SU-DHL-6 (cell line): ENCODE measurements at regions not wholly inside any gene's neighbourhood (a gene's known extent, or its start where the extent isn't known, plus 50 kb on each side); places are given as distances from the start of the nearest gene placed in this dataset.
"Not testable (repeated sequence)": the region's sequence is repeated elsewhere in the genome, so short reads cannot be mapped to it uniquely, and the experiment has no call there.

Source experiments
- H2AFZ ChIP-seq: fragments of 200-600 bp; sonication (generic); 2 replicates; pipeline ENCODE4 v1.6.1; 2014; ENCODE audit warnings: low read depth, mild to moderate bottlenecking, moderate library complexity, mixed read lengths, antibody characterized with exemption, low read length; ENCODE audit not compliant: severe bottlenecking
- H3F3A ChIP-seq: fragments of 200-600 bp; shearing (Covaris generic); 2 replicates; pipeline ENCODE4 v1.6.0; 2016; ENCODE audit warnings: antibody characterized with exemption, mild to moderate bottlenecking; ENCODE audit not compliant: insufficient read depth
- H3K27ac ChIP-seq: fragments of 200-600 bp; sonication (generic); 2 replicates; pipeline ENCODE4 v1.5.1; 2016; ENCODE audit warnings: low read depth, mild to moderate bottlenecking, low read length, moderate library complexity, mixed read lengths
- H3K27me3 ChIP-seq: fragments of 200-600 bp; sonication (generic), shearing (Covaris generic); 2 replicates; pipeline ENCODE4 v1.6.0; 2014; ENCODE audit warnings: mild to moderate bottlenecking, low read length
- H3K36me3 ChIP-seq: fragments of 200-600 bp; sonication (generic); 2 replicates; pipeline ENCODE4 v1.6.1; 2014; ENCODE audit warnings: mild to moderate bottlenecking, low read length, mixed read lengths
- H3K4me2 ChIP-seq: fragments of 300-600, 200-600 bp; shearing (Covaris generic), sonication (generic); 2 replicates; pipeline ENCODE4 v1.6.0; 2014; ENCODE audit warnings: low read length, low read depth, mild to moderate bottlenecking; ENCODE audit not compliant: poor library complexity, severe bottlenecking
- H3K4me3 ChIP-seq: fragments of 200-600 bp; sonication (generic); 2 replicates; pipeline ENCODE4 v1.5.1; 2014; ENCODE audit warnings: antibody characterized with exemption, low read length, mild to moderate bottlenecking, mixed read lengths; ENCODE audit not compliant: insufficient read depth, poor library complexity, severe bottlenecking
- H3K79me2 ChIP-seq: fragments of 200-600 bp; sonication (generic); 2 replicates; pipeline ENCODE4 v1.6.1; 2014; ENCODE audit warnings: mild to moderate bottlenecking, low read length, moderate library complexity; ENCODE audit not compliant: insufficient read depth
- H3K9ac ChIP-seq: fragments of 200-600 bp; sonication (generic); 2 replicates; pipeline ENCODE4 v1.7.0; 2014; ENCODE audit warnings: mild to moderate bottlenecking, low read length
- H3K9me2 ChIP-seq: fragments of 200-600 bp; sonication (generic); replicated peaks from 2 replicates; pipeline ENCODE4 v1.6.1; 2014; ENCODE audit warnings: low read length; ENCODE audit not compliant: insufficient read depth
- H3K9me3 ChIP-seq: fragments of 200-600 bp; sonication (generic); 2 replicates; pipeline ENCODE4 v1.6.1; 2014; ENCODE audit warnings: low read length, mixed read lengths; ENCODE audit not compliant: insufficient read depth
- H4K20me1 ChIP-seq: fragments of 200-600 bp; sonication (generic); 2 replicates; pipeline ENCODE4 v1.6.1; 2014; ENCODE audit warnings: low read depth, mild to moderate bottlenecking, antibody characterized with exemption, low read length, moderate library complexity, mixed read lengths
- CTCF ChIP-seq: fragments of 200-600 bp; sonication (generic); IDR thresholded peaks from one replicate; pipeline ENCODE4 v1.5.1; 2017; ENCODE audit warnings: antibody characterized with exemption, mild to moderate bottlenecking, low read length, moderate library complexity; ENCODE audit not compliant: insufficient read depth, poor library complexity, severe bottlenecking
- EZH2phosphoT487 ChIP-seq: fragments of 200-600 bp; sonication (generic), shearing (Covaris generic); conservative IDR thresholded peaks from 2 replicates; pipeline ENCODE4 v1.6.1; 2018; ENCODE audit warnings: mild to moderate bottlenecking, antibody characterized with exemption, low read length, moderate library complexity, mixed read lengths

GRCh38 chr1:87985071-87985470 lies 656.4 kb downstream of the LMO4 start:
- Histone ChIP-seq H3K4me3 (no peak overlapping the region), H3K79me2 (no peaks in the 10 kb centered on the region), H3K9ac (no peak overlapping the region), H2AFZ (no peak overlapping the region), H3K36me3 (no peaks in the 10 kb centered on the region), H3K27ac (no peak overlapping the region), H3K9me2 (no peaks in the 10 kb centered on the region), H3K27me3 (no peaks in the 10 kb centered on the region), H3K4me2 (no peak overlapping the region), H4K20me1 (no peaks in the 10 kb centered on the region), H3K9me3 (no peaks in the 10 kb centered on the region), H3F3A (no peaks in the 10 kb centered on the region)
- TF ChIP-seq EZH2phosphoT487: no peak
- TF ChIP-seq CTCF: no peak

DNA sequence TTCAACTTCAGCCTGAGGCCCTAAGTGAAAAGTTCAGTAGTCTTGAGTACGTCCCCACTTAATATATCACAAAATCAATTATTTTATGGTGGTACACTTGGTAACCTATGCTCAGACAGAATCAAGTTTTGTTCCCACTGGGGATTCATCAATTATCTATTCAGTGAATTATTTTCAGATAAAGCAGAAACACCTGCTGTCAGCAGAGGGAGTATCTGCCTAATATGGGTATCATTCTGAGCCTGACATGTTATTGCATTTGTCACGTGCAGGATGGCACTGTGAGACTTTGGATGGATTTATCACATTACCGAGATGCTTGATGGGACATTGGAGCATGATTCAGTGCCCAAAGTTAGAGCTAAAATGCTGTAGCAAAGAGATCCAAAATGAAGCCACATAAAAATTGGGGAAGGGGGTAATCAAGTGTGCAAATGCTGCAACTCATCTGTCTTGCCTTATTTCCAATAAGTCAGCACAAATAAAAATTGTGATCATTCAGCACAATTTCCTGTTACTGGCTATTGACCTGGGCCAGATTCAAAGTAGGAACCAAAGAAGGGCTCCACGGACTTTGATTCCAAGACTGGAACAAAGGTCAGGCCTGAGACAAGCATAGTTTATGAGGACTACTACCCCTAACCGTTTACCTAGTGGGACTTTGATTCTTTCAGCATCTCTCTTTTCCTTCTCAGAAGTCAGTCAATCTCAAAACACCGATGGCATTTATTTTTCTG lies 657.6 kb downstream of the LMO4 start:
- Histone ChIP-seq H3K79me2 (no peaks in the 10 kb centered on the region), H3K36me3 (no peaks in the 10 kb centered on the region), H3K27me3 (no peaks in the 10 kb centered on the region), H3F3A (no peaks in the 10 kb centered on the region), H4K20me1 (no peaks in the 10 kb centered on the region), H3K9me3 (no peaks in the 10 kb centered on the region), H3K4me2 (no peak overlapping the region), H3K4me3 (no peak overlapping the region), H2AFZ (no peak overlapping the region), H3K9ac (no peak overlapping the region), H3K27ac (no peak overlapping the region), H3K9me2 (no peaks in the 10 kb centered on the region)
- TF ChIP-seq CTCF: no peak
- TF ChIP-seq EZH2phosphoT487: no peak

GRCh38 chr1:87989346-87989745 lies 660.7 kb downstream of the LMO4 start:
- Histone ChIP-seq H3K27ac (no peak overlapping the region), H3K9ac (no peak overlapping the region), H3K9me2 (no peaks in the 10 kb centered on the region), H3K79me2 (no peaks in the 10 kb centered on the region), H3K27me3 (no peaks in the 10 kb centered on the region), H3K4me3 (no peak overlapping the region), H3K36me3 (no peaks in the 10 kb centered on the region), H3F3A (no peaks in the 10 kb centered on the region), H3K4me2 (no peak overlapping the region), H3K9me3 (no peaks in the 10 kb centered on the region), H4K20me1 (no peaks in the 10 kb centered on the region), H2AFZ (no peak overlapping the region)
- no peak for TF ChIP-seq CTCF
- no peak for TF ChIP-seq EZH2phosphoT487

DNA sequence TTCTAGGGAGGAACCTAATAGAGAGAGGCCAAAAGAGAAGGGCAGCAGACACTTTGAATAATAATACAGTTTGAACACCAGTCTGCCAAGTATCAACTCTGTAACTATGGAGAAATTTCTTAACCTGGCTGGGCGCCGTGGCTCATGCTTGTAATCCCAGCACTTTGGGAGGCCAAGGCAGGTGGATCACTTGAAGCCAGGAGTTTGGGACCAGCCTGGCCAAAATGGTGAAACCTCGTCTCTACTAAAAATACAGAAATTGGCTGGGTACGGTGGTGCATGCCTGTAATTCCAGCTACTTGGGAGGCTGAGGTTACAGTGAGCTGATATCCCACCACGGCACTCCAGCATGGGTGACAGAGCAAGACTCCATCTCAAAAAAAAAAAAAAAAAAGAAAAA lies 663.9 kb downstream of the LMO4 start:
- not testable (repeated sequence) for H3K4me3 ChIP-seq, H3K9ac ChIP-seq, H3K27me3 ChIP-seq, H2AFZ ChIP-seq, H3K9me2 ChIP-seq, H3K36me3 ChIP-seq, H3K4me2 ChIP-seq, H3K9me3 ChIP-seq, H3K79me2 ChIP-seq, H4K20me1 ChIP-seq, H3K27ac ChIP-seq, H3F3A ChIP-seq
